ENCODE measurements at regions not wholly inside any gene's neighbourhood (a gene's known extent, or its start where the extent isn't known, plus 50 kb on each side); places are given as distances from the start of the nearest gene placed in this dataset. TPM values are rescaled to one million over a fixed set of nuclear protein-coding genes. Genes with fewer than 3 reads are reported as not detected.

GRCh38 chr10:1788401-1788800 is 51.1 kb upstream of the ADARB2 start:
- Histone ChIP-seq H3K9me3 (ENCODE audit: low read depth) (no peaks in the 10 kb centered on the region), H3K4me3 (no peak overlapping the region), H3K36me3 (replicated peaks; ENCODE audit: insufficient read depth, low read depth) (no peaks in the 10 kb centered on the region), H3K27ac (no peak overlapping the region), H3K79me2 (no peaks in the 10 kb centered on the region), H2AFZ (no peak overlapping the region), H4K20me1 (ENCODE audit: insufficient read depth, poor library complexity, severe bottlenecking) (no peaks in the 10 kb centered on the region), H3K27me3 (no peaks in the 10 kb centered on the region), H3K9me2 (replicated peaks; ENCODE audit: insufficient read depth) (no peaks in the 10 kb centered on the region), H3K4me1 (ENCODE audit: insufficient read depth) (no peaks in the 10 kb centered on the region), H3K4me2 (no peak overlapping the region)
- 77% methylated on average over 9 of the region's 9 CpGs for WGBS (ENCODE audit: low lambda C conversion rate, missing lambda C conversion rate)
- DNase-seq (ENCODE audit: low spot score), result no peak
- no peak for TF ChIP-seq CTCF (IDR thresholded peaks at IDR 0.05; ENCODE audit: poor library complexity)
- no peak for TF ChIP-seq EZH2 (IDR thresholded peaks at IDR 0.05; ENCODE audit: borderline replicate concordance)
- no peak for TF ChIP-seq EZH2phosphoT487 (IDR thresholded peaks at IDR 0.05; ENCODE audit: low read depth, severe bottlenecking, unreplicated experiment)

Small RNA genes in the stretch of these regions (microRNA-seq; reads per million reads assigned to microRNA genes)
- not detected for gene MIR6072

Small RNA genes in the stretch of these regions (small RNA-seq; reads per million reads assigned to genes)
- gene MIR6072, result not detected
- gene RNU6-576P, result not detected
- not detected for gene RNU6-889P
